ENCODE measurements at regions not wholly inside any gene's neighbourhood (a gene's known extent, or its start where the extent isn't known, plus 50 kb on each side); places are given as distances from the start of the nearest gene placed in this dataset.
"Not testable (repeated sequence)": the region's sequence is repeated elsewhere in the genome, so short reads cannot be mapped to it uniquely, and the experiment has no call there.

DNA sequence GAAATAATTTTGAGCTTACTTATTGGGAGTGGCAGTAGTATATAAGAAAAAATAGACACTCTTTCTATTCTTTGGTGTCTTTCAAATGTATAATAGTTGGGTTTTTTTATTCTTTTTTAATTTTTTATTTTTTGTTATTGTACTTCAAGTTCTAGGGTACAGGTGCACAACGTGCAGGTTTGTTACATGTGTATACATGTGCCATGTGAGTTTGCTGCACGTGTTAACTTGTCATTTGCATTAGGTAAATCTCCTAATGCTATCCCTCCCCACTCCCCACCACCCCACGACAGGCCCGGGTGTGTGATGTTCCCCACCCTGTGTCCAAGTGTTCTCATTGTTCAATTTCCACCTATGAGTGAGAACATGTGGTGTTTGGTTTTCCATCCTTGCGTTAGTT is 1552.4 kb upstream of the B3GALT2 start:
- DNase-seq (ENCODE audit: low read depth, low spot score); CTCF ChIA-PET; H3K9ac ChIP-seq (replicated peaks; ENCODE audit: extremely low read depth, insufficient read depth, low read length); H3K27me3 ChIP-seq (ENCODE audit: control insufficient read depth in 2 of 2, insufficient read depth in 2 of 2, low read length in 2 of 2); H3K36me3 ChIP-seq (ENCODE audit: control insufficient read depth in 2 of 2, extremely low read depth in 1 of 2, insufficient read depth in 2 of 2, low read length in 2 of 2); intact Hi-C loops (cut with micrococcal nuclease); H3K4me1 ChIP-seq (ENCODE audit: control insufficient read depth, extremely low read depth, insufficient read depth, low read length); dilution Hi-C loops (cut with MboI; ENCODE audit: extremely low pct_ligation_motif_present, low sequenced_read_pairs); POLR2A ChIA-PET; H3K9me3 ChIP-seq (replicated peaks; ENCODE audit: control insufficient read depth, insufficient read depth, low read length); BruUV-seq (replicated peaks); H3K4me3 ChIP-seq (replicated peaks in 1 of 3; ENCODE audit: insufficient read depth in 1 of 3, low read depth in 1 of 3, low read length in 3 of 3); H3K4me2 ChIP-seq (ENCODE audit: insufficient read depth, low read length); H4K20me1 ChIP-seq (replicated peaks; ENCODE audit: control insufficient read depth, extremely low read depth, insufficient read depth, low read length); H2AFZ ChIP-seq (ENCODE audit: low read depth, low read length); H3K9me1 ChIP-seq (replicated peaks; ENCODE audit: control insufficient read depth, extremely low read depth, insufficient read depth, low read length); FAIRE-seq; H3K27ac ChIP-seq (ENCODE audit: insufficient read depth, low read depth, low read length); H3K79me2 ChIP-seq (ENCODE audit: control insufficient read depth, insufficient read depth, low read length): not testable (repeated sequence)

DNA sequence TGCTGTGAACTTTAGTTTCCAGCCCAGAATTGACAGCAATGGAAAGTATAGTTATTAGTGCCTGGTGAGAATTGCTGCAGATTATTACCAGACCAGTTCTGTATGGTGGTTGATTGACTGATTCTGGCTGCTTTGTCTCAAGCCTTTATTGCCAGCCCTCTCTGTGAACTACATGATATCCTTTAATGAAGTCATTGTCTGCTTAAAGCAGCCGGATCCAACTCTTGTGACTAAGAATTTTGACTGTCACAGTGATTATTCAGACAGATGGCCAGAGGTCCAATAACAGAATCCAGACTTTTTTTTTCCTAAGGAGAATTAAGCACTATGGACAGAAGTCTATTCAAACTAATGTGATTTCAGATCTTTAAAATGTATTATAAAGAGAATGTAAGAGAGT is 1548.6 kb upstream of the B3GALT2 start:
- Histone ChIP-seq H3K9ac (replicated peaks; ENCODE audit: extremely low read depth, insufficient read depth, low read length) (no peak overlapping the region), H4K20me1 (replicated peaks; ENCODE audit: control insufficient read depth, extremely low read depth, insufficient read depth, low read length) (no peaks in the 10 kb centered on the region), H3K9me1 (replicated peaks; ENCODE audit: control insufficient read depth, extremely low read depth, insufficient read depth, low read length) (no peaks in the 10 kb centered on the region), H3K4me2 (ENCODE audit: insufficient read depth, low read length) (no peak overlapping the region), H3K36me3 (ENCODE audit: control insufficient read depth in 2 of 2, extremely low read depth in 1 of 2, insufficient read depth in 2 of 2, low read length in 2 of 2) (no peaks in the 10 kb centered on the region), H3K27ac (ENCODE audit: insufficient read depth, low read depth, low read length) (no peak overlapping the region), H3K4me3 (replicated peaks in 1 of 3; ENCODE audit: insufficient read depth in 1 of 3, low read depth in 1 of 3, low read length in 3 of 3) (no peak overlapping the region), H3K27me3 (ENCODE audit: control insufficient read depth in 2 of 2, insufficient read depth in 2 of 2, low read length in 2 of 2) (no peaks in the 10 kb centered on the region), H2AFZ (ENCODE audit: low read depth, low read length) (no peak overlapping the region), H3K4me1 (ENCODE audit: control insufficient read depth, extremely low read depth, insufficient read depth, low read length) (no peaks in the 10 kb centered on the region), H3K9me3 (replicated peaks; ENCODE audit: control insufficient read depth, insufficient read depth, low read length) (no peaks in the 10 kb centered on the region), H3K79me2 (ENCODE audit: control insufficient read depth, insufficient read depth, low read length) (no peaks in the 10 kb centered on the region)
- FAIRE-seq (no peak), DNase-seq (ENCODE audit: low read depth, low spot score) (no peak)
- intact Hi-C loops (cut with micrococcal nuclease) (no loop called here), dilution Hi-C loops (cut with MboI; ENCODE audit: extremely low pct_ligation_motif_present, low sequenced_read_pairs) (no loop called here)
- TF ChIP-seq POLR2AphosphoS5 (IDR thresholded peaks at IDR 0.05; ENCODE audit: insufficient read depth, low read depth, low read length): no peak
- TF ChIP-seq MYC (IDR thresholded peaks at IDR 0.05; ENCODE audit: low read depth, low read length): no peak
- no peak for TF ChIP-seq MAX (IDR thresholded peaks at IDR 0.05; ENCODE audit: insufficient read depth, insufficient read length)
- TF ChIP-seq JUN (IDR thresholded peaks at IDR 0.05; ENCODE audit: borderline replicate concordance, insufficient read depth, insufficient read length, low read depth): no peak
- no peak for TF ChIP-seq FOS (IDR thresholded peaks at IDR 0.05; ENCODE audit: borderline replicate concordance, insufficient read depth, low read length)
- no peak for TF ChIP-seq GATA2 (IDR thresholded peaks at IDR 0.05; ENCODE audit: insufficient read depth, insufficient read length, low read depth, low read length)
- no TSS peak for BruUV-seq (replicated peaks)
- ChIA-PET POLR2A (no interaction called here), CTCF (no interaction called here)
